ENCODE measurements at regions not wholly inside any gene's neighbourhood (a gene's known extent, or its start where the extent isn't known, plus 50 kb on each side); places are given as distances from the start of the nearest gene placed in this dataset.

GRCh38 chr18:34970106-34970505 is 71.1 kb upstream of the MAPRE2 start:
- no peak for TF ChIP-seq ZNF512 (CRISPR knock-in tag; IDR thresholded peaks at IDR 0.05; ENCODE audit: borderline replicate concordance)
- TF ChIP-seq CTCF (IDR thresholded peaks at IDR 0.05): no peak
- no peak for TF ChIP-seq MAX (CRISPR knock-in tag; IDR thresholded peaks at IDR 0.05)
- no peak for TF ChIP-seq RELA (CRISPR knock-in tag; IDR thresholded peaks at IDR 0.05; ENCODE audit: borderline replicate concordance)
- no peak for TF ChIP-seq E2F4 (CRISPR knock-in tag; IDR thresholded peaks at IDR 0.05; ENCODE audit: borderline replicate concordance, low read depth)

All from WTC11 (cell line).